PC-9 (cell line): ENCODE measurements at regions not wholly inside any gene's neighbourhood (a gene's known extent, or its start where the extent isn't known, plus 50 kb on each side); places are given as distances from the start of the nearest gene placed in this dataset.

ENCODE experiments used
- BruUV-seq: library from RNA; stranded (reverse); fragments of 400-500 nt; replicated peaks from 2 replicates; lab custom pipeline; 2021; lab: Mats Ljungman, UMichigan
- CTCF ChIA-PET: fragments of 300-600 bp; sonication (Branson Sonifier 250); formaldehyde crosslinking; loops from one replicate; lab custom pipeline; 2022; ENCODE audit warnings: antibody characterized with exemption; lab: Charles Lee
- POLR2A ChIA-PET: fragments of 300-600 bp; sonication (Branson Sonifier 250); formaldehyde crosslinking; loops from one replicate; lab custom pipeline; 2022; ENCODE audit warnings: antibody characterized with exemption; ENCODE audit not compliant: unreplicated experiment; lab: Charles Lee
- DNase-seq, 2 experiments: peaks; one replicate each; pipeline versions ENCODE4 v3.0.0 to v3.0.0-alpha.2; 2015 to 2022; ENCODE audit warnings: mixed read lengths in 1 of 2
- H2AFZ ChIP-seq: fragments of 200-600 bp; sonication (generic); 2 replicates; pipeline ENCODE4 v1.8.1; 2017; ENCODE audit warnings: antibody characterized with exemption
- H3F3A ChIP-seq: fragments of 200-600 bp; sonication (generic); 2 replicates; pipeline ENCODE4 v1.8.1; 2017; ENCODE audit warnings: antibody characterized with exemption, mild to moderate bottlenecking, low read depth; ENCODE audit not compliant: insufficient read depth
- H3K27ac ChIP-seq: fragments of 200-600 bp; sonication (generic); 2 replicates; pipeline ENCODE4 v1.6.1; 2016; ENCODE audit warnings: mixed run types
- H3K27me3 ChIP-seq: fragments of 200-600 bp; sonication (generic); 2 replicates; pipeline ENCODE4 v1.6.1; 2016; ENCODE audit warnings: low read depth, mixed run types; ENCODE audit not compliant: insufficient read depth
- H3K36me3 ChIP-seq: fragments of 200-600 bp; sonication (generic); 2 replicates; pipeline ENCODE4 v1.6.1; 2016; ENCODE audit warnings: low read depth, mixed run types
- H3K4me1 ChIP-seq: fragments of 200-600 bp; sonication (generic); replicated peaks from 2 replicates; pipeline ENCODE4 v1.6.1; 2016; ENCODE audit warnings: mixed run types; ENCODE audit not compliant: insufficient read depth
- H3K4me2 ChIP-seq: fragments of 200-600 bp; sonication (generic); 2 replicates; pipeline ENCODE4 v1.6.1; 2017; ENCODE audit warnings: mixed run types
- H3K4me3 ChIP-seq: fragments of 200-600 bp; sonication (generic); 2 replicates; pipeline ENCODE4 v1.6.1; 2016; ENCODE audit warnings: mixed run types
- H3K79me2 ChIP-seq: fragments of 200-600 bp; sonication (generic); 2 replicates; pipeline ENCODE4 v1.6.1; 2017; ENCODE audit warnings: low read depth, mixed run types
- H3K9me2 ChIP-seq: fragments of 200-600 bp; sonication (generic); 2 replicates; pipeline ENCODE4 v1.8.1; 2017; ENCODE audit warnings: mild to moderate bottlenecking; ENCODE audit not compliant: insufficient read depth
- H3K9me3 ChIP-seq: fragments of 200-600 bp; sonication (generic); 2 replicates; pipeline ENCODE4 v1.8.1; 2016; ENCODE audit warnings: low read depth; ENCODE audit not compliant: insufficient read depth
- H4K20me1 ChIP-seq: fragments of 200-600 bp; sonication (generic); 2 replicates; pipeline ENCODE4 v1.8.1; 2017; ENCODE audit not compliant: insufficient read depth
- CTCF ChIP-seq: fragments of 200-600 bp; sonication (generic); conservative IDR thresholded peaks from 2 replicates; pipeline ENCODE4 v1.6.1; 2017; ENCODE audit warnings: mixed run types, antibody characterized with exemption, mild to moderate bottlenecking, moderate library complexity
- EZH2 ChIP-seq: fragments of 200-600 bp; sonication (generic); IDR thresholded peaks from 2 replicates; pipeline ENCODE4 v1.8.0; 2017; ENCODE audit warnings: antibody characterized with exemption, low read depth
- intact Hi-C: fragments of 100-400 bp; cut with micrococcal nuclease; formaldehyde crosslinking; loops from one replicate; pipeline ENCODE4 v1.10.0; 2022; ENCODE audit not compliant: unreplicated experiment

GRCh38 chr3:150050510-150050909, 79.8 kb upstream of the PFN2 start:
- no peak overlapping the region for H2AFZ ChIP-seq
- no peaks in the 10 kb centered on the region for H3K9me2 ChIP-seq
- no peaks in the 10 kb centered on the region for H3K27me3 ChIP-seq
- H3K79me2 ChIP-seq, result no peaks in the 10 kb centered on the region
- no peak overlapping the region for H3K4me3 ChIP-seq
- no TSS peak for BruUV-seq
- intact Hi-C loops, result no loop called here
- ChIA-PET POLR2A (no interaction called here), CTCF (no interaction called here)
- no peaks in the 10 kb centered on the region for H3F3A ChIP-seq
- H3K4me1 ChIP-seq, result no peaks in the 10 kb centered on the region
- H4K20me1 ChIP-seq, result no peaks in the 10 kb centered on the region
- no peak for DNase-seq
- no peak for TF ChIP-seq CTCF
- no peak for TF ChIP-seq EZH2
- H3K36me3 ChIP-seq, result no peaks in the 10 kb centered on the region
- H3K4me2 ChIP-seq, result no peak overlapping the region
- H3K9me3 ChIP-seq, result no peaks in the 10 kb centered on the region
- no peak overlapping the region for H3K27ac ChIP-seq

GRCh38 chr3:150049317-150049716, 78.6 kb upstream of the PFN2 start:
- H3K9me3 ChIP-seq, result no peaks in the 10 kb centered on the region
- intact Hi-C loops, result no loop called here
- no peaks in the 10 kb centered on the region for H3K79me2 ChIP-seq
- H3K4me2 ChIP-seq, result no peak overlapping the region
- H3K27ac ChIP-seq, result no peak overlapping the region
- H3F3A ChIP-seq, result no peaks in the 10 kb centered on the region
- no peak overlapping the region for H3K4me3 ChIP-seq
- BruUV-seq, result no TSS peak
- no peak for TF ChIP-seq CTCF
- no peak for TF ChIP-seq EZH2
- H2AFZ ChIP-seq, result no peak overlapping the region
- no peaks in the 10 kb centered on the region for H3K36me3 ChIP-seq
- ChIA-PET CTCF (no interaction called here), POLR2A (no interaction called here)
- H3K4me1 ChIP-seq, result no peaks in the 10 kb centered on the region
- no peak for DNase-seq
- H4K20me1 ChIP-seq, result no peaks in the 10 kb centered on the region
- H3K9me2 ChIP-seq, result no peaks in the 10 kb centered on the region
- no peaks in the 10 kb centered on the region for H3K27me3 ChIP-seq

- Histone ChIP-seq H3K36me3 (no peaks in the 10 kb centered on the region), H3K79me2 (no peaks in the 10 kb centered on the region), H3K27me3 (no peaks in the 10 kb centered on the region), H3K9me2 (no peaks in the 10 kb centered on the region), H3K27ac (no peak overlapping the region), H3K4me2 (no peak overlapping the region), H3K9me3 (no peaks in the 10 kb centered on the region; the same call in 1 of the 2 replicates), H3K4me1 (no peaks in the 10 kb centered on the region), H3F3A (no peaks in the 10 kb centered on the region), H3K4me3 (no peak overlapping the region), H4K20me1 (no peaks in the 10 kb centered on the region), H2AFZ (no peak overlapping the region)
- CTCF ChIA-PET, result no interaction called here
- intact Hi-C loops, result no loop called here
- no TSS peak for BruUV-seq
- TF ChIP-seq CTCF (no peak), EZH2 (no peak)
- POLR2A ChIA-PET, result interaction anchor here (0.6 kb wide), 1 partner anchor 36 kb away, joined by 3 read pairs; no protein-coding TSS in a partner anchor
- no peak for DNase-seq
Measured at GRCh38 chr3:150041877-150042276, 71.2 kb upstream of the PFN2 start.
